HG02588 (cell line): ENCODE measurements at regions not wholly inside any gene's neighbourhood (a gene's known extent, or its start where the extent isn't known, plus 50 kb on each side); places are given as distances from the start of the nearest gene placed in this dataset.
"Not testable (repeated sequence)": the region's sequence is repeated elsewhere in the genome, so short reads cannot be mapped to it uniquely, and the experiment has no call there.

Source experiments
- ATAC-seq: cut with Tn5 transposase; IDR thresholded peaks from one replicate; pipeline ENCODE4 v1.9.1; 2021; ENCODE audit warnings: mild to moderate bottlenecking, moderate library complexity; ENCODE audit not compliant: unreplicated experiment

DNA sequence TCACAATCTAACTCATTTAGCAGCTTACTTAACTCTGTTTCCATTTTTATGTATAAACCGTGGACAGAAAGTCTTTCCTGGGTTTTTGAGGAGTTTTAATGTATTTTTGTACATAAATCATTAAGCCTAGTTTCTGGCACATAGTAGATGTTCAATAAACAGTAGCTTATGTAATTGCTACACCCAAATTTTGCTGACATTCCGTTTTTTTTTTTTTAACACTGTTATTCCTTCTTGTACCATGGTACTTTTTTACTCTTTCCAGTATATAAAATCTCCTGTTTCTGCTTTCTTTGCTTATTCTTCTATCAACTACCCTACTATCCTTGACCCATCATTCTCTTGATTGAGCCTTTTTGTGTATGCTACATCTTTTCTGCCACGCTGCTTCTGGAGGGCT, 1151.3 kb upstream of the CRIM1 start:
- no peak for ATAC-seq

DNA sequence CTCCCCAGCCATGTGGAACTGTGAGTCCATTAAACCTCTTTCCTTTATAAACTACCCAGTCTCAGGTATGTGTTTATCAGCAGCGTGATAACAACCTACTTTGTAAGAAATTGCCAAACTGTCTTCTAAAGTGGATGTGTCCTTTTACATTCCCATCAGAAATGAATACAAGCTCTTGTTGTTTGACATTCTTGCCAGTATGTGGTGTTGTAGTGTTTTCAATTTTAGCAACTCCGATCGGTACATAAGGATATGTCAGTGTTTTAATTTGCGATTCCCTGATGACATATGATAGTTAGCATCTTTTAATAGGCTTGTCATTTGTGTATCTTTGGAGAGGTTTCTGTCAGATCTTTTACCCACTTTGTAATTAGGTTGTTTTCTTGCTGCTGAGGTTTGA, 1156.3 kb upstream of the CRIM1 start:
- no peak for ATAC-seq

DNA sequence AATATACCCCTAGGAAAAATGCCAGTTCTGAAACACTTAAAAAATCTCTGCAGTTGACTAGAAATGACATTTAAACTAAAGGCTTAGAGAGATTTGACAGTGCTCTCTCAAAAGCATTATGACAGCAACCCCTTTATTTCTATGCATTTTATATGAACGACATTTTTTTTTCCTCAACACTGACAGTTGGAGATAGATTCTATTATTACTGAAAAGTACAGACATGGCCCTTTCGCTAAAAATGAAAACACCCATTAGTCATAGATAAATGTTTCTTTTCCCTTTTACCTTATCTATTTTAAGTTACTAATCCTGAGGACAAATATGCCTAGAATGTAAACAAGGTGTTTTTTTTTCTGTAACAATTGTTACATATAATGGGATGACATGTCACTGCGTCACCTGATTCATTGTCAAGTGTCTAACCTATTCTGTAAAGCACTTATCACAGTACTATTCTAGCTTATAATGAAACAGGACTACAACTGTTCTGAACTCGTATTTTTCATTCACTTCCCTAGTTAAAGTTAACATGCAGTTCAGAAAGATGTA, 1169.6 kb upstream of the CRIM1 start:
- ATAC-seq, result no peak

DNA sequence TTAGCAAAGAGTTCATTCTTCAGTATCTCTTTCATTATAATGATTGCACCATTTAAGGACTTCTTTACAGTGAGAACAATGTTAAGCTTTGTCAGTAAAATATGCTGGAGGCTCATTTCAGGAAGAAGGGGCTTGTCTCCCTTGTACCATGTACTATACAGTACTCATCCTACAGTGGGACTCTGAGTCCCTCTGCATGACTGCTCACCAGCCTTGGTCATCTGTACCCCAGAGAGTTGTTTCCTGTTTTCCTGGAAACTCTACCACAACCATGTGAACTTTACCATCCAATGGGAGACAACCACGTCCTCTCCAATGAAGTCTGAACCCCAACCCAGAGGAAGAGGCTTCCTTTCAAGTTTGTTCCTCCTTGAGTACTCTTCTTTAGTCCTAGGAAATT, 1171.1 kb upstream of the CRIM1 start:
- ATAC-seq, result no peak

DNA sequence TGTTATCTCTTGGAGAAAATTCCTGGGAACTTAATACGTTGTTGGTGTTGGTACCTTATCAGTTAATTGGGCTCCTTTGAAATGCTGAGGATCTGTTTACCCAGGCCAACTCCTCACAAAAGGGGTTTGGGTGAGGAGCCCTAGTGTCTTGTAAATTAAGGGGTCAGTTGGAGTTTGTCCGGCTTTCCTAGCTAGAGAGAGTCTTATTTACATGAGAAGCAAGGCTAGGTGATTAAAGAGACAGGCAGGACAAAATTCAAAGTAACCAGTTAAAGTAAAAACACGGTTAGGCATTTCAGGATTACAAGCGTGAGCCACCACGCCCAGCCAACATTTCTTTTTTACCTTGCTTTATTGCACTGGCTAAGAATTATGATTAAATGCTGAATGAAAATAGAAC, 1178.9 kb upstream of the CRIM1 start:
- ATAC-seq, result not testable (repeated sequence)

DNA sequence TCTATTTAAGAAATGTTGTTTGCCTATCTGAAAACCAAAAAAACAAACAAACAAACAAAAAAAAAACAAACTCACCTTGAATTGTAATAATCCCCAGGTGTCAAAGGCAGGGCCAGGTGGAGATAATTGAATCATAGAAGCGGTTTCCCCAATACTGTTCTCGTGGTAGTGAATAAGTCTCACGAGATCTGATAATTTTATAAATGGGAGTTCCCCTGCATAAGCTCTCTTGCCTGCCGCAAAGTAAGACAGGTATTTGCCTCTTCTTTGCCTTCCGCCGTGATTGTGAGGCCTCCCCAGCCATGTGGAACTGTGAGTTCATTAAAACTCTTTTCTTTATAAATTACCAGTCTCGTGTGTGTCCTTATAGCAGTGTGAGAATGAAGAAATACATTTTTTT, 1180.7 kb upstream of the CRIM1 start:
- ATAC-seq, result no peak

DNA sequence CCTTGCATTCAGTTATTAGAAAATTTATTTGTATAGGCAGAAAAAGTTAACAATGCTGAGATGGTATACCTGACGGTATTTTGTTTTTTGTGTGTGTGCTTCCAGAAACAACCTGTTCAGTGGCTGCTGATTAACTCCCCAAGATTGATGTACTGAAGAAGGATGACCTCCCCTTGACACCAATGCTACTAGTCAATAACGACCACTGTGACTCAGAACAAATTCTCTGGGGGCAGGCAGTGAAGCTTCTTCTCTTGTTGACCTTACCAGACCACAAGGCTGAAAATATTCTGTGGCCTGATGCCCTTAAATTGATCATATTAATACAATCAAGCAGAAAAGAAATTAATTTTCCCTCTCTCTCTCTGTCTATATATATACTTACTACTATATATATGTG, 1182.9 kb upstream of the CRIM1 start:
- ATAC-seq, result no peak

DNA sequence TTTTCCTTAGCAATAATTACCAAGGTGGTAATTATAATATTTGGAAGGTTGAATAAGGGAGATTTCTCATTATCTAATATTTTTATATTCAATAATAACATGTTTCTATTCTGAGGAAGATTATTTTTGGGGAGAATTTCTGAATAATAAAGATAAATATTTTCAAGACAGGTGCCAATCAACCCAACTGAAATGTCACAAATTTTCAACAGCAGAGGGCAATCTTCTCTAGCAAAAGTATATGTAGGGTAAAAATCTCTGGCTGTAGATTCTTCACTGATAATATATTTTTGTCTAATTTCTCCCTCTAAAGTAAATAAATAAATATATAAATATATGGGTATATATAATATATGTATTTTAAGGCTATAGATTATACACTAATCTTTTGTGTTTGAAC, 1187.2 kb upstream of the CRIM1 start:
- no peak for ATAC-seq

DNA sequence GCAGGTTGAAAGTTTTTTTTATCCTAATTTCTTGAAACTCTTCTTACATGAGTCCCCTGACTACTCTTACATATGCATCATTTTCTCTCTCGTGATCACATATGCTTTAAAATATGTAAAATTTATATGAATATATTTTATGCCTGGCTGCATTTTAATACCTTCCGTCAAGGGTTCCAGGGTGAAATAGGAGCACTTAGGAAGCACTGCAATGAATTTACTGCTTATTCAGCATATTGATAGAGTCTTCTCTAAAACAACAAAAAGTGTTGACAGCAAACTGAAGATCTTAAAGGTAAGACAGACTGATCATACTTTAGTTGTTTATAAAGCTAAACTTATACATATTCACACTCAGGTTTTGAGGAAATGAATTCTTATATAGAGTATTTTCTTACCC, 1191.6 kb upstream of the CRIM1 start:
- no peak for ATAC-seq

DNA sequence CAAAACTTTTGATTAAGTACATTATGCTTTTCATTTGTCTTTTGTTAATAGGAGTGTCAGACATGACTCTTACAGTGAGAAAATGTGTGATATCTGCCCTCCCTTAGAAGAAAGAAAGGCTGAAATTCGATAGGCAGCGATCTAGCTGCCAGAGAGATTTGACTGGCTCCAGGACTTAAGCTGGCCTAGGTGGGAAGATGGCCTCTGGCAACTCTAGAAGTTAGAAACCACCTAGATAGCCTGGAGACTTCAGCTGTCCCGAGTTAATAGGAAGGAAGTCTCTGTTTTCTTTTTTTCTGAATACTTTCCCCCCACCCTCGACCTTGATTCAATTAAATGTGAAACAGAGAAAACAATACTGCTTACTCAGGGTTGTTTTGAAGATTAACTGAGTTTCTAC, 1194.7 kb upstream of the CRIM1 start:
- no peak for ATAC-seq

DNA sequence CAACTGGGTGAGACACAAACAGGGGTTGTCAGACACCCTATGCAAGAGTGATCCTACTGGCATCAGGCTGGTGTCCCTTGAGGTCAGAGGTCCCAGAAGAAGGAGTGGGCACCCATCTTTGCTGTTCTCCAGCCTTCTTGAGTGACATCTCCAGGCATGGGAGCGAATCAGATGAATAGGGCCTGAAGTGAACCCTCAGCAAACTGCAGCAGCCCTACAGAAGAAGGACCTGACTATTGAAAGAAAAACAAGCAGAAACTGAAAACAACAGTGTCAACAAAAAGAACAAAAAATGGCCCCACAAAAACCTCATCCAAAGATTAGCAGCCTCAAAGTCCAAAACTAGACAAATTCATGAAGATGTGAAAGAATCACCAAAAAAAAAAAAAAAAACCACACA, 1229.7 kb upstream of the CRIM1 start:
- no peak for ATAC-seq

DNA sequence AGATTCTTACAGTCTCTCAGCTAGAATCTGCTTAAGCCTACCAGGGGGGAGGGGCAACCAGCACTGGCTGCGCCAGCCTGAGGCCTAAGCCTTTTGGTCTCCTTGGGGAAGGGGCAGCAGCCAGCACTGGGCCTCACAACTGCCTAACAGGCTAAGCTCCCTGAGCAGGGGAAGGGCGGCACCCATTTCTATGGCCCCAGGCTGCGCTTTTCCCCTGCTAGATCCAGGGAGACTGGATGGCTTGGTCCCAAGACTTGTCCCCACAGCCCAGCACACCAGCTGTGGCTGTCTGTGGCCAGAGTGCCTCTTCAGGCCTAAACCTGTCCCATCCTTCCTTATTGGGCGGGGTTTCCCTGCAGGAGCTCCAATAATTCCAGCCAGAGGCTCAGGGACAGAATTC, 1230.3 kb upstream of the CRIM1 start:
- ATAC-seq, result no peak

DNA sequence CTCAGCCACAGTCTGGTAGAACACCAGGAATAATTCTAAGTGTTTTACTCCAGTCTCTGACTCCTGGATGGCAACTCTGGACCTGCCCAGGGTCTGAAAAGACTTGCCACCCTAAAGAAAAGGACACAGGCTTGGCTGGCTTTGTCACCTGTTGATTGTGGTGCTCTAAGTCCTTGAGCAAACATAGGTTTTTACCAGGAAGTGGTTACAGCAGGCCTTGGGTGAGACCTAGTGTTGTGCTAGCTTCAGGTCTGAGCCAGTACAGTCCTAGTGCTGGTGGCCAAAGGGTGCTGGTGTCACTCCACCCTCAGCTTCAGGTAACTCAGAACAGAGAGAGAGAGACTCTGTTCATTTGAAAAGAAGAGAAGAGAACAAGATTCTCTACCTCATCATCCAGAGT, 1239.4 kb upstream of the CRIM1 start:
- no peak for ATAC-seq

DNA sequence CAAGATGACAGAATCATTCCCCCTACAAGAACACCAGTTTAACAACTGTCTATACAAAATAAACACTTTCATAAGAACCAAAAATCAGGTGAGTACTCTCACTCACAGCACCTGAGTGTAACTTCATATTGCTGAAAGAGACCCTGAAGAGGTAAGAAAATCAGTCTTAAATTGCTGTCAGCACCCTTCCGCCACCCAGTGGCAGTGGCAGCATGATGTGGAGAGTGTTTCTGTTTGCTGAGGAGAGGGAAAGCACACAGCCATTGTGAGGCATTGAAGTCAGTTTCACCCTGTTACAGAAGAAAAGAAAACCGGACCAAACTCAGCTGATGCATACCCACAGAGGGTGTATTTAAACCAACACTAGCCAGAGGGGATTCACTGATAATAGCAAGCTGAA, 1240.8 kb upstream of the CRIM1 start:
- no peak for ATAC-seq

DNA sequence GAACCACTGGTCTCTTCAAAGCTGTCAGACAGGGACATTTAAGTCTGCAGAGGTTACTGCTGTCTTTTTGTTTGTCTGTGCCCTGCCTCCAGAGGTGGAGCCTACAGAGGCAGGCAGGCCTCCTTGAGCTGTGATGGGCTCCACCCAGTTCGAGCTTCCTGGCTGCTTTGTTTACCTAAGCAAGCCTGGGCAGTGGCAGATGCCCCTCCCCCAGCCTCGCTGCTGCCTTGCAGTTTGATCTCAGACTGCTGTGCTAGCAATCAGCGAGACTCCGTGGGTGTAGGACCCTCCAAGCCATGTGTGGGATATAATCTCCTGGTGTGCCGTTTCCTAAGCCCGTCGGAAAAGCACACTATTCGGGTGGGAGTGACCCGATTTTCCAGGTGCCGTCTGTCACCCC, 1243.2 kb upstream of the CRIM1 start:
- not testable (repeated sequence) for ATAC-seq

DNA sequence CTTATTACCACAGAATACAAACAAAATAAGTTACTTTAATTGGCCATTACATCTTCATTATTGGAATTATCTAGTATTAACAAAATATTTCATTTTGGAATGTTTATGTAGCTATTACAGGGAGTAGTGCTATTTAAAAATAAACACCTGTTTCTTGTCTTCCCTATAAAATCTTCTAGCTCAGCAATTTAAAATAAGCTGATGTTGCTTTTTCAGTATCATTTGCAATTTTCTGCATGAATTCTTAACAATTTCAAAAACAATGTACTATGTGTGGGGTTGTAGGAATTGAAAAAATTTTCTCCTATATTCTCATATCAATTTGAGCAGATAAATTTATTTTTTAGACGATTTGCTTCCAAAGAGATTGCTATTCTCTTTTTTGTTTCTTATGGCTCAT, 1251.3 kb upstream of the CRIM1 start:
- ATAC-seq, result no peak

DNA sequence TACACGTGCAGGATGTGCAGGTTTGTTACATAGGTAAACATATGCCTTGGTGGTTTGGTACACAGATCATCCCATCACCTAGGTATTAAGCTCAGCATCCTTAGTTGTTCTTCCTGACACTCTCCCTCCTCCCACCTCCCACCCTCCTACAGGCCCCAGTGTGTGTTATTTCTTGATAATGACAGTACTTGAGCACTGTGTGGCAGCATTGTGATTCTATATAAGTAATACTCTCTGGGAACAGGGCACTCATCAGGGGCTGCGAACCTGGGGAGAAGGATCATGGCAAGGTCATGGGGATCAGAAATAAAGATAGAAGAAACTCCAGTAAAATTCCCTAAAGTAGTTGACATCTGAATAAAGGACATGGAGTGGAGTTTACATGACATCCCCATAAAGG, 1256.2 kb upstream of the CRIM1 start:
- ATAC-seq, result no peak

DNA sequence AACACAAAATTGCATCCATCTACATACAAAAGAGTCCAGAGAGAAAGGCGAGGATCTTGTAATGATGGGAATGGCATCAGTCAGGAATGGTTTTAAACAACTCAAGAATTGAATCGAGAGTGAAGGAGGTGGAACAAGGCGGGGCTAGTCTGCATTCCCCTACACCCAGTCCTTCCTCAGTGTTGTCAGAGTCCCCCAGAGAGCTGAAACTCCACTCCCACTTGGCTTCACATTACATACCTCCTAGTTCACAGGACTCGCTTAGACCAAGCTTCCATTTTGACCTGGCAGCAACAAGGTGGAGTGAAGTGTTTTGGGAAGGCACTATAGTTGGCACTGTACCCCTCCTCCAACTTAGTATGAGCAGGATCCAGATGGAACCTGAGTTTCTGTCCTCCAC, 1273.5 kb upstream of the CRIM1 start:
- no peak for ATAC-seq

DNA sequence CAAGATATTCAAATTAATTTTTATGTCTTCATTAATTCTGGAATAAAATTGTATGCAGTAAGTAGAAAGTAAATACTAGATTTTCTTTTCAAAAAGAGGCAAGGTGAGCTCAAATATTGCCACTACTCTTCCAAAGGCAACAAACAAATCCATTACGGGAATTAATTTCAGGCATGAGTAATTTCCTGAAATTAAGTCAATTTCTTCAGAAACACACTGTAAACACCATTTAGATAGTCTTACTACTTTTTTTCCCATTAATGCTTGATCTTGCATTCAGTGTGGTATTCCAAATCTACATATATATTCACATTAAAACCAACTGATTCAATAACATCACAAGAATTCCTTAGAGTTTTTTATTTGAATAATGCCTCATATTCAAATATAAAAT, 1274.0 kb upstream of the CRIM1 start:
- no peak for ATAC-seq

DNA sequence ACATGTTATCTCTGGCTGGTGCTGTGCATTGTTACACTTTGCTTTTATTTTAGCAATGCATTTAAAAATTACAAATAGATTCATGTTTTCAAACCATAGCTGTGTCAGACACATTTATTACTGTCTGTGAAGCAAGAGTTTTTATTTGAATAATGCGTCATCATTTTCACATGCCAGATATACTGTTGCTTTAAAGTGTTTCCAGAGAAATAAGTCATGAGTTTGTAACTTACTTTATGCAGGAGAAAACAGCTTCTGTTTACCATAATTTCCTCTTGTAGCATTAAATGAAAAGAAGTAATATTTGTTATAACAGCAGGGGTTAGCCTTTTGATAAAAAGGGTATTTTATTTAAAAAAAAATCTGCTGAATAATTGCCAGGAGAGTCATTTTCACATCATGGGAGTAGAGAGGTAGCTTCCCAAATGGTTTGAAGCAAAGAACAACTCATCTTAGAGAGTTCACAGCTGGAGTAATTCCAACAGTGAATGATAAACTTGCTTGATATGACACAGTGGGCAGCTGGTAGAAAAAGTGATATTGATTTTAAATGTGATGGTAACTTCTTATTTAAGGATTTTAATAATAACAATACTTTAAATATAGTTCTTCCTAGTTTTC, 1274.5 kb upstream of the CRIM1 start:
- no peak for ATAC-seq

DNA sequence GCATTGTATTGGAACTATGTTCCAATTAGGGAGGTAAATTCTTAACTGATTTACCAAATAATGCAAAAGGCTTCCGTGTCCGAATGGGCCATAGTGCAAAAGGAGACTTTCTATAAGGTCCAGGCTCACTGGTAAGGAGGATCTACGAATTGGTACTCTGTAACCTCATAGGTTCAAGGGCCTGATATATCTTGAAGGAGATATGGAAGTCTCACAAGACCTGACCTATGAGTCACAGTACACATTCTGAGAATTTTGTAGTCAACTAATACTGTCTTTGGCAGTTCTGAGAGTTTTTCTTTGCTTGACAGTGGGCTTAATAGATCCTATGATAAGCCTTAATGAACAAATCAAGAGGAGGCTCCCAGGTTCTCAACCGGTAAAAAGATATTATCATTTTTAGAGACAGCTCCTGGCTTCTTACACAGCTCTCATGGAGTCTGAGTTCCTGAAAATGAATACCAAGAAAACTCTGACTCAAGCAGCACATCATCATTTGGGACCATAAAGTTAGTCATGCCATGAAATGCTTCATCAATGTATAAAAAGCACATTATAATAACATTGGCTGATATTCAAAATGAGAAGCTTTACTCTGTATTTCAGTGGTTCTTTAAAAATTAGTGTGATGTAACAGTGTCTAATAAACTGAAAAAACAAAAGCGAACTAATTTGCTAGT, 1275.2 kb upstream of the CRIM1 start:
- ATAC-seq, result no peak

DNA sequence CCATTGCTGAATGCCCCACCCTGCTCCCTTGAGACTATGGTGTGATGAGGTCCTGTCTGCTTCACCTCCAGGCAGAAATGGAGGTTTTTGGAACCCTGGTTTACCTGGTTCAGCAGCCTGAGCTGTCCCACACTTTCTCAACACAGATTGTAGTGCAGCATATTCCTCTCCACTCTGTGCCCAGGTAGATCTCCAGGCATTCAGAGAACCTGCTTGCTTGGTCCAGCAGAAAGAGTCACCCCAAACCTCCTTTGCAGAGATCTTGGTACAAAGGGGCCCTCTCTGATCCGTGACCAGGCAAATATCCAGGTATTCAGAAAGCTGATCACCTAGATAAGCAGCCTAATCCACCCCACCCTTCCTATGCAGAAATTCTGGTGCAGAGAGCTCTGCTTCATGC, 1288.2 kb upstream of the CRIM1 start:
- ATAC-seq, result no peak

DNA sequence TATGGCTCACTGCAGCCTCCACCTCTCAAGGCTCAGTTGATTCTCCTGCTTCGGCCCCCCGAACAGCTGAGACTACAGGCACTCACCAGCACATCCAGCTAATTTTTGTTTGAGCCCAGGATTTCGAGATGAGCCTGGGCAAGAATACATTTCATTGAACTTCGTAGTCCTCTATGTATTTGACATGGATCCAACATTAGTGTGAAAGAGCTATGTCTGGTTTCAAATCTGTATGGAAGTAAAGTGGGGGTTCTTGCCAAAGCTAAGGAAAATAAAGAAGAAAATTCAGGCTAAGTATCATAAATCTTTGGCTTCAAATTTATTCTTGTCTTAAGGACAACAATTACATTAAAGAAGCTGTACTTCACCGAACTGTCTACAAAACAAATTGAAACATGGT, 1291.7 kb upstream of the CRIM1 start:
- ATAC-seq, result no peak
